Occipital lobe (tissue), 1 donor: ENCODE measurements at regions not wholly inside any gene's neighbourhood (a gene's known extent, or its start where the extent isn't known, plus 50 kb on each side); places are given as distances from the start of the nearest gene placed in this dataset.

Source experiments
- DNase-seq: peaks from one replicate; lab custom pipeline; 2025; lab: John Stamatoyannopoulos, UW

GRCh38 chr1:37272626-37273025 is 201.8 kb upstream of the ZC3H12A start:
- DNase-seq: no peak

DNA sequence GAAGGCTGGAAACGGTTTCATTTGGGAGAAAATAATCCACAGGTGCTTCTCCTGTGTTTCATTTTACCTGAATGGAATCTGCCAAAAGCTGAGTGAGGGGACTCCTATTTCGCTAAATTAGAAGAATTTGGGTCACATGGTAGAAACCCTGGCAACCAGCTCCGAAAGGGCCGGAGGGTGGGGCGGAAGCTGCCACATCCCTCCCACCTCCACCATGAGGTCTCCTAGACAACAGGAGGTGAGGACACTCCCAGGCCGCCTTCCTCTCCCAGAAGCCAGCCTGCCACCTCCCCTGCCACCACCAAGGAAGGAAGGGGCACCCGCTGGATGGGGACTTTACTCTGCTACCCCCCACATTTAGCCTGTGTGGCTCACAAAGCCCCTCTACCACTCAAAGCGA is 199.9 kb upstream of the ZC3H12A start:
- DNase-seq: no peak

GRCh38 chr1:37274938-37275631 is 199.3 kb upstream of the ZC3H12A start:
- no peak for DNase-seq

DNA sequence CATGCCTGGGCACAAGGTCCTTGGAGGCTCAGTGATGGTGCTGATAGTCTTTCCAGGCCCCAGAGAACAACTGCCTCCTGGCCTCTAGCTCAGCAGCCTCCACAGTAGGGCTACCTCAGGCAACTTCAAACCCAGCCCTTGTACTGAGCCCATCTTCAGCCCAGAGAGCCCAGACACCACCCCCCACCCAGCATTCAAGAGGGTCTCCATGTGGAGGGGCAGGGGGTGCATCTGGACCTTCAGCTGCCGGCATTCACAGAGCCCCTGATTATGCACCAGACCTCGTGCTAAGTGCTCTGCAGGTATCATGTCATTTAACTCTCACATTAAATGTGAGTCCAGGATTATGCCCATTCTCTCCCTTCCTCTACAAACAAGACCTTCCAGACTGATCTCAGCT is 197.0 kb upstream of the ZC3H12A start:
- no peak for DNase-seq

- no peak for DNase-seq
These were observed 193.0 kb upstream of the ZC3H12A start for GRCh38 chr1:37281354-37281753.

- no peak for DNase-seq
These were observed 191.6 kb upstream of the ZC3H12A start for GRCh38 chr1:37282764-37283163.

DNA sequence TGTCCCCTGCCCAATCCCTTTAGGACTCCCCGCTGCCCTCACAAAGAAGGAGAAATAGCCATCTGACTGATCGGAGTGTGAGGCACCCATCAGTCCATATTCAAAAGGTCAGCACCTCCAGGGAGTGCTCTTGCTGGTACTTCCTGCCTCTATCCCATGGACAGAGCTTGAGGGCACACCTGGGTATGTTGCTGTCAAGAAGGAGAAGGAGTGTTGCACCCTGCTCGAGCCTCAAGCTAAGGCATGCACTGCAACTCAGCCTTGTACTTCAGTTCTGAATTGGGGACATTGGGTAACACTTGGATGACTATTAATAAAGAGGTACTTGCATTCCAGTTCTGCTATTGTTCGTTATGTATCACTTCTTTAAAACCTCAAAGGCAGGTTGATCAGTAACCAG is 190.3 kb upstream of the ZC3H12A start:
- DNase-seq: no peak

DNA sequence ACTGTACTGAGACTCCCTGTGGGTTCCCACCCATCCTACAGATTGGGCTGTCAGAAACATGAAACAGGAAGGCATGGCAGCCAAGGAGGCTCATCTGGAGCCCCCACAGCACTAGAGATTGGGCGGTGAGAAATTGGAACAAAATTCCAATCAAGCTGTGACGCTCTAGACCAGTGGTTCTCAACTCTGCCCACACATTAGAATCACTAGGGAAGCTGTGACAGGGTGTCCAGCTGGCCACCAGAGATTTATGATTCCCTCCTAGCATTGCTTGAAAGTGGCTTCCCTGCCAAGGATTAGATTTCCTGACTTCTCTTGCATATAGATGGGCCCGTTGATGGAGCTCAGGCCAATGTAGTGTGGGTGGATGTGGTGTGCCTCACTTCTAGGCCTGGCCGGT is 187.5 kb upstream of the ZC3H12A start:
- peak; percentile 40 for DNase-seq

GRCh38 chr1:37288900-37289299 is 185.5 kb upstream of the ZC3H12A start:
- DNase-seq: no peak

DNA sequence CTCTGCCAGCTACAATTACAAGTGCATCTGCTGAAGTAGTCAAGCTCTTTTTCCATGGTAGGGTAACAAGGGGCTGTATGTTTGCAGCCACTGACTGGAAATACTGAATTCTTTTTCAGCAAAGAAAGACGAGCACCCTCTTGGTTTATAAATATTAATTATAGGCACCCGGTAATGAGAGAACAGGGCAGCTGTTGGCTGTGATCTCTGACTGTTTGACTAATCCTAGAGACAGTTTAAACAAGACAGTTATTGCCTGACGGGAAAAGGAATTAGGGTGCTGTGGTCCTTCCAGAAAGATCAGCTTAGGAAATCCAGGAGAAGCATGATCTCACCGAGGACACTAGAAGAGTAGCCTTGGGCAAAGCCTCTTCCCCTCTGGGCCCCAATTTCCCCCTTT is 183.7 kb upstream of the ZC3H12A start:
- no peak for DNase-seq

- DNase-seq: no peak
These were observed 181.6 kb upstream of the ZC3H12A start for GRCh38 chr1:37292789-37293188.

DNA sequence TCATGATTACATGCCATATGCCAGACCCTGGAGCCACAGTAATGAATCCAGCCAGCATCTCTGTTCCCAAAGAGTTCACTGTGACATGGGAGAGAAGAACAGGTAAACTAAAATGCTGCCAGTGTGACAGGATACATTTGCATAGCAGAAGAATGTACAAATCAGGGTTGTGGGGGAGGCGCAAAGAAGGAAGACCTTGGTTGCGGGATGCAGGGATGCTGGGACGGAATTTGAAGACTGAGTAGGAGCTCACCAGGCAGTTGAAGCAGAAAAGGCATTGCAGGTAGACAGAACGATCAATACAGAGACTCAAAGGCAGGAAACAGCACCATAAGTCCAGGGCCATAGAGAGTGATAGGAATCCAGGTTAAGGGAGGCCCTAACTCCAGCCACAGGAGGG is 180.3 kb upstream of the ZC3H12A start:
- DNase-seq: no peak

GRCh38 chr1:37294529-37294928 is 179.9 kb upstream of the ZC3H12A start:
- DNase-seq: no peak

DNA sequence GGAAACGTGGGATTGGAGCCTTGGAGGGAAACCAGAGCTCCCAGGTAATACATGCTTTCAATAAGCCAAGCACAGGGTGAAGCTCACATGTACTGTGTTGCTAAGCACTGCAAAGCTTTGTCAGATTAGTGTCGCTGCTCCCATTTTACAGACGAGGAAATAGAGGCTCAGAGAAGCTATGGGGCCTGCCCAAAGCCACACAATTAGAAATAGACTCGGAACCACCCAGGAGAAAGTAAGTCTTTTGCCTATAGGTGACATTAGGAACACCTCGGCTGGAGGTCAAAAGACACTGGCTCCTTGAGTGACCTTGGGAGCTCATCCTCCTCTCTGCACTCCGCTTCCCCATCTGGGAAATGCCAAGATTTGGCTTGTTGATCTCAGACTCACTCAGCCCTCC is 175.6 kb upstream of the ZC3H12A start:
- no peak for DNase-seq

DNA sequence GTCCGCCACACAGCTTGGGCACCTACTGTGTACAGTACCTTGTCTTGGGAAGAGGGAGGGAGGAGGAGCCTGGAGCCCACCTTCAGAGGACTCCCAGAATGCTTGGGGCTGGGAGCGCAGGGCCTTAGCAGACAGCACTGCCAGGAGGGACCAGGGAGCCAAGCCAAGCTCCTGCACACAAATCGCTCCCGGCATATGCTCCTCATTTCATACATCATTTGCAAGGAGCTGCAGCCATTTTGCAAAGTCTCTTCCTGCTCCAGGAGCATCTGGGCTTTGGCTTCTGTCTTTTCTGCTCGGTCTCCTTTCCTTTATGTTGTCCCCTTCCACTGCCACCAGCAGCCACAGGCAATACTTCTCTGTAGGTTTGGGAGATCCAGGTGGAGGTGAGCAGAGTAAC is 175.2 kb upstream of the ZC3H12A start:
- no peak for DNase-seq

GRCh38 chr1:37303884-37304574 is 170.4 kb upstream of the ZC3H12A start:
- DNase-seq: no peak

DNA sequence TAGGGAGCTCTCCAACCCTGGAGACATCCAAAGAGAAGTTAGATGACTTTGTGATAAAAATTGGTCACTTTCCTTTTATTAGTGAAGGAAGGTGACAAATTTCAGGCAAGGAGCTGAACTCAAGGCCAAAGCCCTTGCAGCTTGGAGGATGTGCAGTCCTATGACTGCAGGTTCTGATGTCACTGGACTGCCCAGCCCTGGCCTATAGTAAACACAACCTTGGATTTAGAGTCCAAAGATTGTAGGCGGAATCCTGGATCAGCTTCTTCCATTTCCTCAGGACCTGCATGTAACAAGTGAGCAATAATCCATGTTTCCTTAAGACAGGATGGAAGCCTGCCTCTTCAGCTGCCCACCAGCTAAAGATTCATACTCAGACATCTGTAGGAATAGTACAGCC is 169.3 kb upstream of the ZC3H12A start:
- DNase-seq: no peak

- DNase-seq: no peak
These were observed 168.5 kb upstream of the ZC3H12A start for GRCh38 chr1:37305841-37306240.

- no peak for DNase-seq
These were observed 167.9 kb upstream of the ZC3H12A start for GRCh38 chr1:37306461-37306860.

GRCh38 chr1:37306871-37307270 is 167.5 kb upstream of the ZC3H12A start:
- no peak for DNase-seq

- DNase-seq: peak; percentile 29
These were observed 166.1 kb upstream of the ZC3H12A start for GRCh38 chr1:37308031-37308960.

DNA sequence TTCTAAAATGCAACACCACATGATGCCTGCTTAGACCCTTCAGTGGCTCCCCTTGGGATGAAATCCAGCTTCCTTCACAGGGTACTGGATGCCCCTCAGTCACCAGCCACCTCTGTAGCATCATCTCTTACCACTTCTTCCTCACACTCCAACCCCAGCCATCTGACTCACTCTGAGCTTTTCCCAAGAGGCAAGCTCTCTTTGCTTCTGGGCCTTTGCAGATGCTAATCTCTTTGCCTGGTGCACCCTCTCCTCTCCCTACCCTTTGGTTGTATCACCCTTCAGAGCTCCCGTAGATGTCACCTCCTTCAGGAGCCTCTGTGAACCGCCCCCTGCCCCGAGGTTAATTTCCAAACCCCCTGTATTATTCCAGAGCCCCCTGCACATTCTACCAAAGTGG is 164.8 kb upstream of the ZC3H12A start:
- no peak for DNase-seq
